ENCODE measurements at regions not wholly inside any gene's neighbourhood (a gene's known extent, or its start where the extent isn't known, plus 50 kb on each side); places are given as distances from the start of the nearest gene placed in this dataset.

- Histone ChIP-seq H2AFZ (ENCODE audit: low read depth, low read length, severe bottlenecking) (no peak overlapping the region), H3K9me2 (replicated peaks; ENCODE audit: insufficient read depth, low read length) (no peaks in the 10 kb centered on the region)
Measured at GRCh38 chr11:110867951-110868350, 155.7 kb upstream of the ARHGAP20 start.

GRCh38 chr11:110866081-110866480, 153.8 kb upstream of the ARHGAP20 start:
- H4K20me1 ChIP-seq (ENCODE audit: low read depth, low read length), result no peaks in the 10 kb centered on the region
- no peak overlapping the region for H3K9ac ChIP-seq (ENCODE audit: low read length)
- H3K4me2 ChIP-seq (ENCODE audit: low read depth, low read length, poor library complexity, severe bottlenecking), result no peak overlapping the region
- H3K9me3 ChIP-seq (ENCODE audit: insufficient read depth, low read length), result no peaks in the 10 kb centered on the region
- no peak overlapping the region for H3K4me3 ChIP-seq (ENCODE audit: insufficient read depth, low read length, poor library complexity, severe bottlenecking)
- H3K79me2 ChIP-seq (ENCODE audit: insufficient read depth, low read length), result no peaks in the 10 kb centered on the region
- H3F3A ChIP-seq (ENCODE audit: insufficient read depth), result no peaks in the 10 kb centered on the region
- no peaks in the 10 kb centered on the region for H3K9me2 ChIP-seq (replicated peaks; ENCODE audit: insufficient read depth, low read length)
- TF ChIP-seq EZH2phosphoT487 (conservative IDR thresholded peaks at IDR 0.05; ENCODE audit: low read length) (no peak), CTCF (IDR thresholded peaks at IDR 0.05; ENCODE audit: insufficient read depth, low read length, poor library complexity, severe bottlenecking) (no peak)
- H2AFZ ChIP-seq (ENCODE audit: low read depth, low read length, severe bottlenecking), result no peak overlapping the region
- H3K27me3 ChIP-seq (ENCODE audit: low read length), result no peaks in the 10 kb centered on the region
- no peak overlapping the region for H3K27ac ChIP-seq (ENCODE audit: low read depth, low read length)
- H3K36me3 ChIP-seq (ENCODE audit: low read length), result no peaks in the 10 kb centered on the region

More at GRCh38 chr11:110867951-110868350, 155.7 kb upstream of the ARHGAP20 start:
- Histone ChIP-seq H3K4me2 (ENCODE audit: low read depth, low read length, poor library complexity, severe bottlenecking) (no peak overlapping the region), H3F3A (ENCODE audit: insufficient read depth) (no peaks in the 10 kb centered on the region), H3K36me3 (ENCODE audit: low read length) (no peaks in the 10 kb centered on the region), H3K4me3 (ENCODE audit: insufficient read depth, low read length, poor library complexity, severe bottlenecking) (no peak overlapping the region), H3K27ac (ENCODE audit: low read depth, low read length) (no peak overlapping the region), H3K79me2 (ENCODE audit: insufficient read depth, low read length) (no peaks in the 10 kb centered on the region), H3K9ac (ENCODE audit: low read length) (no peak overlapping the region), H3K9me3 (ENCODE audit: insufficient read depth, low read length) (no peaks in the 10 kb centered on the region), H3K27me3 (ENCODE audit: low read length) (no peaks in the 10 kb centered on the region), H4K20me1 (ENCODE audit: low read depth, low read length) (no peaks in the 10 kb centered on the region)
- TF ChIP-seq CTCF (IDR thresholded peaks at IDR 0.05; ENCODE audit: insufficient read depth, low read length, poor library complexity, severe bottlenecking) (no peak), EZH2phosphoT487 (conservative IDR thresholded peaks at IDR 0.05; ENCODE audit: low read length) (no peak)

- Histone ChIP-seq H3K27ac (ENCODE audit: low read depth, low read length) (no peak overlapping the region), H3K9ac (ENCODE audit: low read length) (no peak overlapping the region), H3K9me3 (ENCODE audit: insufficient read depth, low read length) (no peaks in the 10 kb centered on the region), H3K4me3 (ENCODE audit: insufficient read depth, low read length, poor library complexity, severe bottlenecking) (no peak overlapping the region), H3K9me2 (replicated peaks; ENCODE audit: insufficient read depth, low read length) (no peaks in the 10 kb centered on the region), H3K36me3 (ENCODE audit: low read length) (no peaks in the 10 kb centered on the region), H3K4me2 (ENCODE audit: low read depth, low read length, poor library complexity, severe bottlenecking) (no peak overlapping the region), H3F3A (ENCODE audit: insufficient read depth) (no peaks in the 10 kb centered on the region), H2AFZ (ENCODE audit: low read depth, low read length, severe bottlenecking) (no peak overlapping the region), H3K79me2 (ENCODE audit: insufficient read depth, low read length) (no peaks in the 10 kb centered on the region), H4K20me1 (ENCODE audit: low read depth, low read length) (no peaks in the 10 kb centered on the region), H3K27me3 (ENCODE audit: low read length) (no peaks in the 10 kb centered on the region)
- TF ChIP-seq CTCF (IDR thresholded peaks at IDR 0.05; ENCODE audit: insufficient read depth, low read length, poor library complexity, severe bottlenecking) (no peak), EZH2phosphoT487 (conservative IDR thresholded peaks at IDR 0.05; ENCODE audit: low read length) (no peak)
Measured at GRCh38 chr11:110862407-110862806, 150.2 kb upstream of the ARHGAP20 start.
